NCI-H1436 (cell line): ENCODE measurements at regions not wholly inside any gene's neighbourhood (a gene's known extent, or its start where the extent isn't known, plus 50 kb on each side); places are given as distances from the start of the nearest gene placed in this dataset.
A peak's percentile ranks its signal among the peaks of the same experiment; 100 is the strongest.
"Not testable (repeated sequence)": the region's sequence is repeated elsewhere in the genome, so short reads cannot be mapped to it uniquely, and the experiment has no call there.

Experiments
- DNase-seq: peaks from one replicate; lab custom pipeline; 2025; lab: John Stamatoyannopoulos, UW

- no peak for DNase-seq
Observed at GRCh38 chr14:66015071-66015780, 470.9 kb upstream of the CCDC196 start.

- peak; percentile 41 for DNase-seq
Observed at GRCh38 chr14:66017927-66018326, 468.2 kb upstream of the CCDC196 start.

- peak; percentile 88 for DNase-seq
Observed at GRCh38 chr14:66022526-66022925, 463.6 kb upstream of the CCDC196 start.

- no peak for DNase-seq
Observed at GRCh38 chr14:66025779-66026178, 460.4 kb upstream of the CCDC196 start.

GRCh38 chr14:66031981-66032380 is 454.2 kb upstream of the CCDC196 start:
- not testable (repeated sequence) for DNase-seq

DNA sequence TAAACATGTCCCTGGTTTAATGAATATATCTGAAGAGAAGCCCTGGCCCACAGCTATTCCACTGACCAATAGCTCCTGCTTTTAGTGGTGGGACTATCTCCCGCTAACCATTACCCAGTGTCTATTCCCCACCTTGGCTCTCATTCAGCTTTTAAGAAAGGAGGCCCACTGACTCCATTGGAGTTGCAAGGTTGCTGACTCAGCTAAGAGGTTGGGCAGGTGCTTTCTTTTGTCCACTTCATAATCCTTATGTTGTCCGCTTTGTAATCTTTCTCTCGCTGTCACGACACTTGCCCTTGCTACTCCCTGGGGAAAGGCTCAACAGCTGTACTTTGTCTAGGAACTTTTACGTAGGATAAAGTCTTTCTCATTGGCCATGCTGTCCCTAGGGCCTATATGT is 453.4 kb upstream of the CCDC196 start:
- DNase-seq = no peak

- DNase-seq = no peak
Observed at GRCh38 chr14:66036547-66036946, 449.6 kb upstream of the CCDC196 start.

GRCh38 chr14:66037361-66037760 is 448.8 kb upstream of the CCDC196 start:
- DNase-seq = no peak

- DNase-seq = no peak
Observed at GRCh38 chr14:66038212-66038611, 448.0 kb upstream of the CCDC196 start.

DNA sequence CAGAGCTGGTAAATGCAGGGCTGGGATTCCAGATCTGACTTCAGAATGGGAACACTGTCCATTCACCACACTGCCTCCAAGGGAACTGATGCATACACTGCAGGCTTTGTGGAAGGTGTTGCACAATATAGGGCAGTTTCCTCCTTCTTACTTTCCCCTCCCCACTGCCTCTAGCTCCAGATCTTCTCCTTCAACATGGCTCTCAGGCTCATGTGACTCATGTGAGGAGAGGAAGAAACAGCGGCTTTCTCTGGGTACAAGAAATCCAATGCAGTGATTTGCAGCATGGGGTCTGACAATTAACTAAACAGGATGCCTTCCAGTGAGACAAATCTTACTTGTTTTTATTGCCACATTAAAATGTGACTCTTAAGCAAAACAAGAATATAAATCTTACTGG is 447.6 kb upstream of the CCDC196 start:
- DNase-seq = no peak

DNA sequence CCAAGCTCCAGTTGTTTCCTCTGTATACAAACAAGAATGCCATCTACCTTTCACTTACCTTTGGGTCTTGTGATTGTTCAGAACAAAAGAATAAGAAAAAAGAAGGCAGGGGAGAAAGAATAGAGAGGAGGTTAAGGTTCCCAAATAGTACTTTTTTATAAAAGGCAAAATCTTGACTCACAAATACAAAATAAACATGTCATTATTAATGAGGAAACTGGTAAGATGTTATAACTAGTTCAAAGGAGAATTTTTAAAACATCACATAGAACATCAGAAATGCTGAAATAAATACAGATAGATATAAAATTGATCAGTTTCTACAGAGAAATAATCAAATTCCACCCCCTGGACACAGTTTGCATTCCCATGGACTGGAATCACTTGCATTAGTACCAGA is 446.7 kb upstream of the CCDC196 start:
- no peak for DNase-seq

- DNase-seq = peak; percentile 66
Observed at GRCh38 chr14:66041582-66041981, 444.6 kb upstream of the CCDC196 start.

DNA sequence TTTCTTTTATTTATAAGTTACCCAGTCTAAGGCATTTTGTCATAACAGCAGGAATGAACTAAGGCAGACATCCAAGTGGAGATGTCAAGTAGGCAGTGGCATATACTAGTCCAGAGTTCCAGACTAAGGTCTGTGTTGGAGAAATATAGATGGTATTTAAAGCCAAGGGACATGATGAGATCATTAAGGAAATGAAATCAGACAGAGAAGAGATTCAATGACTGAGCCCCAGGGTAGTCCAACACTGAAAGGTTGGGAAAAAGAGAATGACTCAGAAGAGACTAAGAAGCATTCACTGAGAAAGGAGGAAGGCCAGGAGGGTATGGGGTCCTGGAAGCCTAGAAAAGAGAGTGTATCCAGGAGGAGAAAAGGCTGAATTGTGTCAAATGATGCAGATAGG is 442.2 kb upstream of the CCDC196 start:
- no peak for DNase-seq

GRCh38 chr14:66045572-66046021 is 440.6 kb upstream of the CCDC196 start:
- no peak for DNase-seq

DNA sequence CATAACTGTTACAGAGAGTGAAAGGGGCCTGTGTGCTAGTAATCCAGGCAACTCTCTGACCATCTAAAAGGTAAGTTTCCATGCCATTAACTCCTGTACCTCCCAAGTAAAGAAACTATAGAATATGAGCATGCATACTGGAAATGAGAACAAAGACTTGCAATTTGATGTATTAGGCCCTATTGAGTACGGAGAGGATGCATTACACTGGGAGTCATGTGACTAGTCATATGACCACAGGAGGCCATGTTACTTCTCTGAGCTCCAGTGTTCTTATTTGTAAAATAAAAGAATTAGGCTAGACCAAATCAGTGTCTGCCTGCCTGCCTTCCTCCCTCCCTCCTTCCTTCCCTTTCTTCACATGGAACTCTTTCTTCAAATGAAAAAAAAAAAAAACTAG is 440.1 kb upstream of the CCDC196 start:
- no peak for DNase-seq

DNA sequence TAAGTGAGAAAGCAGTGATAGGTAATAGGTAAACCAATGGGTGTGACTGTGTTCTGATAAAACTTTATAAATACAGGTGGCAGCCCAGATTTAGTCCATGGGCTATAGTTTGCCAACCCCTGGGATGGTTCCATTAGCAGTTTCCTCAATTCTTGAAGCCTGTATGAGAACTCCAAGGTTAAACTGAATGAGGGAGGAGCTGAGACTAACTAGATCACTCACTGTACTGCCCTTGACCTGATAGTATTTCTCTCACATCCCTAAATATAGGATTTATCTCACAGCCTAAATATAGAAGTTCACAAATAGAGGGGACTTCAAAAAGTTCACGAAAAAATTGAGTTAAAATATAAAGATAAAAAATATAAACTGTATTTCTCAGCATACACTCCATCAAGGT is 439.6 kb upstream of the CCDC196 start:
- DNase-seq = no peak

DNA sequence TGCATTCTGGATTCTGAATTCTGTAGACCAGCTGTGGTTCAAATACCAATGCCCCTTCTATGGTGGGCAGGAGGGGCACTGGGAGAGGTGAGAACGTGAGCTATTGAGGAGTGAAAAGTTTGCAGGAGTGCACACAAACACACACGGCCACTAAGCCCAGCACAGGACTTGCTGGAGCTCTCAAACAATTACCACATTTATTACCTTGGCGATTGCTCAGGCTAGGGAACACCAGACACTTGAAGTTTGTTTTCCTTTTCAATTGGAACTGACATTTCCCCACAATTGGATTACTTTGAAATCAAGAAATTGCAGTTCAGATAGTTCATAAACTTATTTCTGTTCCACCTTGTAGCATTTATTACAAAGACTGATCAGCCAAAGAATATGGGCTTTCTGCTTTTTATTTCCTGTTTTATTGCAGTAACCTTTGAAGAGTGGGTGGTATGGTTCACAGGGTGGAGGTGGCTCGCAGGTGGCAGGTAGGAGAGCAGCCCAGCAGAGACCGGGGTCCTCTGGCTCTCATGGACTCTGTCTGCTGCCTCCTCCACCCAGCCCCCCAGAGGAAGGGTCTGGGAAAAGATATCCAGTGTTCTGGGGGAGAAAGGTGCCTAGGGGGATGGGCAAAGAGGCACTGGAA is 429.8 kb upstream of the CCDC196 start:
- DNase-seq = no peak

DNA sequence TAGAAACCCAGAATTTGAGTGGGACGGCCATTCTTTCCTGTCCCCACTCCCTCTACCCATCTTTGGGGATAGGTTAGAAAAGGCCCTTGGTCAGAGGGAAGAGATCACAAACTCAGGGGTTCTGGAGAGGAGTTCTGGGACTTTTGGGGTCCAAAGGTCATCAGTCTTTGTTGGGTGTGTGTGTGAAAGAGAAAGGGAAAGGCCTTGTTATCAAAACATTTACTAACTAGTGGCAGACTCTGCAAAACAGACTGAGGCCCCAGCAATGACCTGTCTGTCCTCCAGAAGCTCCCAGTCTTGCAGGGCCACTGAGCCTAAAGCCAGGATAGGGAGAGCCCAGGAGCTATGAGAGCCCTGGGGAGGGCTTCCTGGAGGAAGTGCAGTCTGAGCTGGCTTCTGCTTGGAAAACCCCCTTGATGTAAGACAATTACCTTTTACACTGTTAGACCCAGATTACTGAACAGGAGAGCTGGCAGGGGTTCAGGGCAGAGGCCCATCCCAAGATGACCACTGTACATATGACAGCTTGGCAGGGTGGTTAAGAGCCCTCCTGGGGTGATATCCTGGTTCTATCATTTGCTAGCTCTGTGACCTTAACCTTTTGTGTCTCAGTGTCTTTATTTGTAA is 429.1 kb upstream of the CCDC196 start:
- DNase-seq = no peak

- DNase-seq = no peak
Observed at GRCh38 chr14:66065188-66065587, 421.0 kb upstream of the CCDC196 start.

DNA sequence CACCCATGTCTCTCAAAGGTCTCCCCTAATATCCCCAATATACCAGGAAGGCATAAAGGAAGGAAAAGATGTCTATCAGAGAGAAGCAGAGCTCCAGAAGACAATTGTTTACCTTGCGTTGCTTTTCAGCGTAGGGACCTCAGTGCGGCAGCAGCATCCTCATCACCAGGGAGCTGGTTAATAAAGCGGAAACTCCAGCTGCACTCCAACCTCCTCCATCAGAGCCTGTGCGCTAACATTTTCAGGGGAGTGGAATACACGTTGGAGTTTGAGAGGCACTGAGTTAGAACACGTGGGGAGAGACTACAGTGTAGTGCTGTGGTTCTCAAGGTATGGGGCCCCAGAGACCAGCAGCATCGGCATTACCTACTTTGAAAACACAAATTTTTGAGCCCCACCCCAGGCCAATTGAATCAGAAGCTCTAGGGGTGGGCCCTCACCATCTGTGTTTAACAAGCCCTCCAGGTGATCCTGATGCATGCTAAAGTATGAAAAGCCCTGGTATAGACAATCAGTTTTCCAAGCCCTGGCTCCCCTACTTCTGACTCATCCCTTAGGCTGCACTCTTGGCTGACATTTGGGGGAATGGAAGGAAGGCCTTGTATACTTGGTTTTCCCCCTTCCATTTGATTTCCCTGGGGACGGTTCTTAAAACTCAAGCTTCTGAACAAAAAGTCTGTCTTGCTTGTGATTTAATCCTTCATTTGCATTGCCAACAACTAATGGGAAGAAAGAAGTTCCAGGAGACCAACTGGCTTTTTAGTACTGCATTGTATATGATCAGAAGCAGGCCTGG is 419.0 kb upstream of the CCDC196 start:
- no peak for DNase-seq

GRCh38 chr14:66069036-66069435 is 417.1 kb upstream of the CCDC196 start:
- DNase-seq = no peak

DNA sequence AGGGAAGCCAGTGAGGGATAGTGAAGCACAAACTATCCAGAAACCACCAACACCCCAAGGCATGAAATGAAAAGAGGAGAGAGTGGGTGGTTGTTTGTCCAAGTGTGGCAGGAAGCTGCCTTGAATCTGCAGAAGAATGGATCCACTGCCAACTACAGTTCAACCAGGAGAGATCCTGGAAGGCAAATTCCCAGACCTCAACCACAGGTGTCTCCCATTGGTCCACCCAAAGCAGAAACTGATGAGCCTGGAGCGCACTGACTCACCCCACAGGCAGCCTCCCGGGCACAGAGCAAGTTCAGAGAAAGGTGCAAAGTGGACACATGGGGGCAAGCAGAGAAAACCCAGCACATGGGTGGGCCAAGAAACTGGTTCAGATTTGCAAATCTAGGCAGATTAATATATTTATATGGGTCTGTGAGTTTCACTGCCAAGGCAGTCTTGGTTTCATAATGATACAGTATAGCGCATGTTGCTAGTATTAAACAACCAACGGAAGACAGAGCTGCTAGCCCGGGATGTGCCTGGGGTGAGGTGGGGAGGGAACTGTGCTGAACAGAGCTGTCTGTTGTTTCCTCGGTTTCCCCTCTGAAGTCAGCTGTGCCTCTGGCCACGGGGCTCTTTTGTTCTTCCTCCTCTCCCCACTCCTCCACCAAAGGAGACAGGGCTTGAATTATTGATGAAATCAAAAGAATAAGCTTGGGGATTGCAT is 416.2 kb upstream of the CCDC196 start:
- DNase-seq = no peak
